ENCODE measurements at regions not wholly inside any gene's neighbourhood (a gene's known extent, or its start where the extent isn't known, plus 50 kb on each side); places are given as distances from the start of the nearest gene placed in this dataset.

GRCh38 chr2:6492573-6492972 lies 373.1 kb downstream of the CMPK2 start:
- TF ChIP-seq CTCF (conservative IDR thresholded peaks at IDR 0.05), result no peak

More at GRCh38 chr2:6492573-6492972, 373.1 kb downstream of the CMPK2 start:
- Histone ChIP-seq H3K18ac (ENCODE audit: insufficient read length, low read depth, low read length) (no peak overlapping the region), H3K56ac (ENCODE audit: insufficient read length, low read depth, low read length) (no peak overlapping the region), H4K91ac (ENCODE audit: insufficient read length, low read depth, low read length) (no peak overlapping the region), H4K20me1 (ENCODE audit: control insufficient read depth, insufficient read depth, insufficient read length) (no peaks in the 10 kb centered on the region), H3K9ac (ENCODE audit: extremely low read depth, insufficient read length, low read length) (no peak overlapping the region), H2BK12ac (ENCODE audit: insufficient read length, low read depth, low read length) (no peak overlapping the region), H3K9me3 (ENCODE audit: control insufficient read depth, low read depth, low read length) (no peaks in the 10 kb centered on the region), H3K14ac (ENCODE audit: insufficient read depth, low read length) (no peak overlapping the region), H3K4me1 (ENCODE audit: insufficient read depth, low read length) (no peaks in the 10 kb centered on the region), H2BK120ac (ENCODE audit: low read depth, low read length, poor library complexity, severe bottlenecking) (no peak overlapping the region), H3K27ac (ENCODE audit: insufficient read length, low read depth, low read length) (no peak overlapping the region), H3K79me1 (ENCODE audit: insufficient read depth, low read depth, low read length, poor library complexity, severe bottlenecking) (no peaks in the 10 kb centered on the region), H2BK5ac (ENCODE audit: insufficient read length, low read length) (no peak overlapping the region), H3K4me2 (ENCODE audit: insufficient read depth, insufficient read length, low read length) (no peak overlapping the region), H4K5ac (ENCODE audit: insufficient read length, low read depth, low read length) (no peak overlapping the region), H3K23me2 (ENCODE audit: insufficient read length, low read depth, low read length, poor library complexity, severe bottlenecking) (no peaks in the 10 kb centered on the region), H2AK5ac (ENCODE audit: insufficient read length, low read length) (no peak overlapping the region), H3T11ph (ENCODE audit: low read length) (no peak overlapping the region), H2BK15ac (ENCODE audit: low read depth, low read length) (no peak overlapping the region), H2AFZ (ENCODE audit: low read length) (no peak overlapping the region), H3K23ac (ENCODE audit: insufficient read length, low read depth, low read length) (no peak overlapping the region), H3K79me2 (ENCODE audit: insufficient read depth, low read length) (no peaks in the 10 kb centered on the region), H2BK20ac (ENCODE audit: low read depth, low read length, poor library complexity, severe bottlenecking) (no peak overlapping the region), H3K4ac (ENCODE audit: low read depth, low read length) (no peak overlapping the region), H4K8ac (replicated peaks; ENCODE audit: insufficient read length, low read depth, low read length) (no peak overlapping the region), H3K27me3 (ENCODE audit: insufficient read depth, low read length) (no peaks in the 10 kb centered on the region)
- no peak for DNase-seq
- Mint-ChIP-seq H3K27me3 (ENCODE audit: low read depth) (no peaks in the 10 kb centered on the region), H3K4me1 (peaks cover 6 to 11% of the 10 kb centered on the region in 2 experiments), H3K9me3 (no peaks in the 10 kb centered on the region), H3K36me3 (ENCODE audit: insufficient read depth in 1 of 3, low read depth in 3 of 3) (no peaks in the 10 kb centered on the region), H3K4me3 (no peak overlapping the region), H3K27ac (peak overlapping the region in 1 of 3 experiments; percentile 87; a peak in 1 of 7 replicates)
- WGBS (ENCODE audit: extremely low coverage, insufficient read length, low lambda C conversion rate), result no CpG with 5 or more reads among the region's 1 CpG

All from H9 (cell line).